ENCODE measurements at regions not wholly inside any gene's neighbourhood (a gene's known extent, or its start where the extent isn't known, plus 50 kb on each side); places are given as distances from the start of the nearest gene placed in this dataset.

DNA sequence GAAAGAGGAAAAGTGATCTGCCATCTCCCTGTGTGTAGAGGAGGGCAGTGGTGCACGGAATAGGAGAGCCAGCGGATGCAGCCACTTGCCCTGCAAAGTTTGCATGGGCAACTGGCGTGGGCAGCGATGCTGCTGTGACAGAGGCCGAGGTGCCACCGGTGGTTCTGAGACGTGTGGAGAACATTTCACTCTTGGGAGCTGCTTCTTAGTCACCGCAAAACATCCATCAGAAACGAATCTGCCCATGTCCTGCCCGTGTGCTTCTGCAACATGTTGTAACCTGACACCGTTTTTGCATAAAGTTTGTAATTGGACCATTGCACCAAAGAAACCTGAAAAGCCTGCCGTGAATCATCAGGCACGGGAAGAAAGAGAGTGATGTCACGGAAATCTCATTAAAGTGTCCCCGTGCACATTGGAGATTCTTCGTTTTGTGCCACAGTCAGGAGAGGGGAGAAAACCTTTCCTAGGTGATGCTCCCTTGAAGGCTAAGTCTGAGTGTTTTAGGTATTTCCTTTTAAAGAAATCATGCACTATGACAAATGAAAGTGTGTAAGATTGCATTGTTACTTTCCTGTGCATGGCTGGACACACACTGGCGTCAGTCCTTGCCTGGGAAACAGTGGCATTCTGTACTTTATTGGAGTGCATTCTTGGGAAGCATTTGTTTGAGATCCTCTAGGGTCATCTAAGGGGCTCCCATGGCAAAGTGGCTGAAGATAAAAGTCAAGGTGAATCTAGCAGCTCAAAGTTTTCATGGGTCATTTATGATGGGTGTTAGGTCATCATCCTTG, 302.6 kb downstream of the KLF6 start:
- no peak for DNase-seq (ENCODE audit: low read depth)

- DNase-seq (ENCODE audit: low read depth): no peak
These were observed 303.5 kb downstream of the KLF6 start for GRCh38 chr10:3481496-3481895.

DNA sequence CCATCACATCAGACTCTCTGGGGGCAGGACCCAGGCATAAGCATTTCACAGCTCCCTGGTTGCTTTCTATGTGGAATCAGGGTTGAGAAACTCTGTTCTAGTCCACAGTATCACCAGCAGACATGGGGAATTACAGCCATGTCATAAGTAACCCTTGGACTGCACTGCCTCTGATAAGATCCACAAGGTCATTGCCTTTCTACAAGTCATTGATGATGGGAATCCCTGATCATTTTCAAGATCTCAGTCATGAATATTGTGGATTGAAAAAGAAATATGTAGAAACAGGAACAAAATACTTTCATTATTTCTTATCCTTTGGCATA, 304.1 kb downstream of the KLF6 start:
- no peak for DNase-seq (ENCODE audit: low read depth)

GRCh38 chr10:3480281-3480989, 304.6 kb downstream of the KLF6 start:
- DNase-seq (ENCODE audit: low read depth): no peak

DNA sequence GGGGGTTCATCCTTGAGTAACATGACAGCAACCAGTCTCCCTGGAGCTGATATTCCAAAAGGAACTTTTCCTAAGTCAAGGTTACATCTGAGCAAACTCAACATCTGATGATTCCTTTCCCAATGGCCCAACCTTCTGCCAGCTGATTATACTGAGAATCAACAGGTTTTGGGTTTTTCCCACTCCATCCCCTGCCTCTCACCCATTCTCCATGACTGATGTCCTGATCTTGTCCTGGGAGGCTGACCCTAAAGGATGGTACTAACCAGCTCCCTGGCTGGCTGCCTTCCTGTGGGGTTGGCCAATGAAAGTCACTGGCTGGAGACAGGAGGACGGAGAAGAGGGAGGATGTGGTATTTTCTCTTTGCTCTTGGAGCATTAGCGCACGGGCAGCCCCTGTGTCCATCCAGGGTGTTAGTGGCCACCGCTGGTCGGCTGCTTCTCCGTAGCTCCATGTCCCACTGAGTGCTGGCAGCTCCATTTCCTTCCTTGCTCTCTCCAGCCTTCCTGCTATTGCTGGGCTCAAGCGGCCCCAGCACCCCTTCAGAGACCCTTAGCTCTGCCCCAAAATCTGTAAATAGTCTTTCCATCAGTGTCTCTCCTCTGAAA, 306.2 kb upstream of the PITRM1 start:
- DNase-seq (ENCODE audit: low read depth): no peak

DNA sequence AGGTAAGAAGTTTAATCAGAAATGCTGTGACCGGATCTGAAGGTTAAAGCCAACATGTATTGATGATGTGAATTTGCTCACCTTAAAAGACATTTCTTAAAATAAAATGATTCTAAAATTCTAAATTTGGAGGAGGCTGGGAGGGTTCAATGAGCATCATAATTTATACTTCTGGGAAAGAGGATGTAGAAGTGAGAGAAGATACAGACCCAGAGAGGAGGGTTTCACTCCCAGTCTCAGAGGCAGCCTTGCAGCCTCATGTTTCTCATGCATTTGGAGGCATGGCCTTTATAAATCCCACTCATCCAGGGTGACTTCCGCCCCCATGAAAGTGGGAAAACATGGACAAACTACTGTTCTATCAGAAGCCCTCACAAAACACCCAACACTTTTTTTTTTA, 305.6 kb upstream of the PITRM1 start:
- DNase-seq (ENCODE audit: low read depth): no peak

DNA sequence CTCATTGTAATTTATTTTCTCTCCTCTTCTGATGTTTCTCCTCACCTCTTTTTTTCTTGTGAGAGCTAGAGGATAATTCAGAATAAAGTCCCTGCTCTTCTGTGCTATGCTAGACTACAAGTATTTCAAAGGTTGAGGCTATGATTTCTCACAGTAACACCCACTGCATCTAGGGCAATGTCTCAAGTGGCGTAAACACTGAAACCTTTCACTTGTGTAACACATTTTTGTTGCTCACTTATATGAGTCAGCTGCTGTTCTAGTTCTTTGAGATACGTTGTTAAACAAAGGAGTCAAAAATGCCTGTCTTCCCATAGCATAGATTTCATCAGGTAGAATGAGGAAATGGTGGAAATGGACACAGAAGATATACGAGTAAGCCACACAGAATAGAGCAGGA, 305.1 kb upstream of the PITRM1 start:
- no peak for DNase-seq (ENCODE audit: low read depth)

GRCh38 chr10:3476640-3477448, 304.3 kb upstream of the PITRM1 start:
- no peak for DNase-seq (ENCODE audit: low read depth)

DNA sequence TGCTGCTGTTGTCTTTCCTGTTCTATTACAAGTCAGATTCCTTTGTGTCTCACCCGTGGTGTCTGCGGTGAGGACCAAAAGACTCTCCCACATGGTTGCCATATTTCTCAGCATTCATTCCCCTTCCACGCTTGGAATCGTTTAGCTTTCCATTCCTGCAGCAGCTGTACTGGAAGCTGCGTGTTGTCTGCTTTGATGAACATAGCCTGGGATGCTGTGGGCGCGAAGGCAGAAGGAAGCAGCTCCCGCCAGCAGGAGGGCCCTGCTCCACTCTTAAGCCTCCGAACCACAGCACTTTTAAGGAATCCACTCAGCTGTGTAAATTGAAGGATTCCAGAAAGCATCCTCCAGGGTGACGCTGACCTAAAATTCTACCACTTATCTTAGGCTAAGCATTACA, 303.6 kb upstream of the PITRM1 start:
- DNase-seq (ENCODE audit: low read depth): no peak

DNA sequence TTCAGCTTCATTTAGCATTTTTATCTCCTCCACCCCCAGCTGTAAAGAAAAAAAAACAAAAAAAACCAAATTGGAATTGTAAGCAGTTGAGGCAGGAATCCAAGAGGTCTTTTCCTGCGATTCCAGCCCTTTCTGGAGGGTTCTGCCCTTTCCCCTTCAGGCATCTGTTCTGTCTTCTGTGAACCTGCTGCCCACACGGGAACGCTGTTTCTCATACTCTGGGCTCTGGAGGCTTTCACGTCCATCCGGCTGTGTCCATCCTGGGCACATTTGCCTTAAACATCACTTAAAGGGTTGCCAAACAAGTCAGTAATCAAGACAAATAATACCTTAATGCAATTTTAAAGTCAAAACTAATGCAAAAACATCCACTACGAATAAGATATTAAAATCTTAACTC, 302.8 kb upstream of the PITRM1 start:
- no peak for DNase-seq (ENCODE audit: low read depth)

DNA sequence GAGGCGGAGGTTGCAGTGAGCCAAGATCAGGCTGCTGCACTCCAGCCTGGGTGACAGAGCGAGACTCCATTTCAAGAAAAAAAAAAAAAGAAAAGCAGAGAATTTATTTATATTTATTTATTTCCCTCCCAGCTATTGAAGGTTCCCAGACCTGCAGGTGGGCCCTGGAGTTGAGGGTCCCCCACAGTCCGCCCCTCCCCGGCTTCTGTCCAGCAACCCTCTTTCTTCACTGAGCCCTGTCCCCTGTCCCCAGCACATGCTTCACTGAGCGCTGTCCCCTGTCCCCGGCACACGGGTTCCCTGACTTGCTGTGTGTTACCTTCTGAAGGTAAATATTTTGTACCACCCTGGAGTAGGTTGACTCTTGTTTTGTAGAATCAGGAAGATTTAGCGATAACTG, 301.7 kb upstream of the PITRM1 start:
- no peak for DNase-seq (ENCODE audit: low read depth)

GRCh38 chr10:3473271-3473670, 300.7 kb upstream of the PITRM1 start:
- DNase-seq (ENCODE audit: low read depth): no peak

DNA sequence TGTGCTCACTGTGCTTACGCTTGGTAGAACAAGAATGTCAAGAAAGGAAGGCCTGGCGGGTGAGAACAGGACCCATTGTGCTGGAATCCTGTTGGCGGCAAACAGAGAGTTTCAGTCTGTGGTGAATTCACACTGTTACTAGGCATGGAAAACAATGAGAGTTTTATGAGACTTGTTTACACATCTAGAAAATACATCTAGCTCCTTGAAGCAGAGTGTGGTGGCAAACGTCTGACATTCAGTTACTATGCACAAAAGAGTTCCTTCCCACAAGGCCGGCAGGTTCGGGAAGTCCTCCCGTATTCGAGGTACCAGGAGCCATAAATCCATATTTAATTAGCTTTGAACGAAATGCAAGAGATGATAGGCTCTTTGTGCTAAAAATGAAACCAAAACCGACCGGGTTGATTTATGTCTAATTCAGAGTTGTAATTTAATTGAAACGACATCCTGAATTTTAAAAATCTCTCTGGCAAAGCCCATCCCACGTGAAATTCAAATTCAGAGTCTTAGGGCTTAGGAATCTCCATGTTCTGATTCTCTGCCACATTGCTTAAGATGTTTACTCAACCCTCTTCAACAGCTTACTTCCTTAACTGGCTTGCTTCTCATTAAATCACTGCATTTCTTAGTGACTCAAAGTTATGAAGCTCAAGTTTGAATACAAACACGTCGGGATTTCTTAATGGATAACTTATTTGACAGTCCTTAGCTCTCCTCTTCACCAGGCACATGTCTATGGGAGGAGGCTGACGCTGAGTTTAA, 299.9 kb upstream of the PITRM1 start:
- DNase-seq (ENCODE audit: low read depth): no peak

DNA sequence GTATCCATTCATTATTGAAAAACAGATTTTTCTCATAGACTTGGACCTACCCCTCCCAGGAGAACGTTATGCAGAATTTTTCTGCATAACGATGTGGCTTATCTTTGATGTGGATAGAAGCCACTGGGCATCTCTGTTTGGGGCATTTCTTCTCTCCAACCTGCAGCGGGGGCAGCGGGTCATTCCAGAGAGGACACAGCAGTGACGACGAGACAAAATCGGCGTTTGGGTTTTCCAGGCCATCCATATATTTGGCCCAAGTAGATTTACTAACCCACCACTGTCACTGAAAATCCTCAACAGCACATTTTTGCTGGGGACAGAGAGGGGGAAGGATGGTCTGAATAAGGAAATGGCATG, 299.3 kb upstream of the PITRM1 start:
- no peak for DNase-seq (ENCODE audit: low read depth)

DNA sequence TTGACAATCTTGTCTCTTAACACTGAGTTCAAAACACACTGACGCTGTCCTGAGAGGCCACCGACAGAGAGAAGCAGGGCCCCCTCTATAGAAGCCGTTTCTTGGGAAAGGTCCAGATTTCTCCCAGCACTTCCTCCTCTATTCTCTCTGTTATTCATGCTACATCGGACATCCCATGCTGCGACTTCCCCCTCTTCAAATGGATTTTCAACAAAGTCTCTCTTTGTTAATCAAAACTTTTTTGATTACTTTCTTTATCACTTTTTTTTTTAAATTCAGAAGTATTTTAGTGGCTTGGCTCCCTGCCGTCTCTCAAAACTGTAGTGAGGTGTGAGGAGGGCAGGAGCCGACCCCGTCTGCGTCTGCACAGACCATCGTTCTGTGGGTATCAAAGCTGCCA, 298.9 kb upstream of the PITRM1 start:
- no peak for DNase-seq (ENCODE audit: low read depth)

DNA sequence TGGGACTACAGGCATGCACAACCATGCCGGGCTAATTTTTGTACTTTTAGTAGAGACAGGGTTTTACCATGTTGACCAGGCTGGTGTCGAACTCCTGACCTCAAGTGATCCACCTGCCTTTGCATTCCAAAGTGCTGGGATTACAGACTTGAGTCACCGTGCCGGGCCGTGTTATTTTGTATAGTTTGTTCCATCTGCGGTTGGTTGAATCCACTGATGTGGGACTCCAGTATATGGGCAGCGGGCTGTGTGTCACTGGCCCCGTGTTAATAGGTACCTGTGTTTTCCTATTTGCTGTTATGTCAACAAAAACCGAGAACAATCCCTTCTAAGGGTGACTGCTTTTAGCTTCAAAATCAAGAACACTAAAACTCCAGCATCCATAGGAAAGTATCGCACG, 297.6 kb upstream of the PITRM1 start:
- no peak for DNase-seq (ENCODE audit: low read depth)

DNA sequence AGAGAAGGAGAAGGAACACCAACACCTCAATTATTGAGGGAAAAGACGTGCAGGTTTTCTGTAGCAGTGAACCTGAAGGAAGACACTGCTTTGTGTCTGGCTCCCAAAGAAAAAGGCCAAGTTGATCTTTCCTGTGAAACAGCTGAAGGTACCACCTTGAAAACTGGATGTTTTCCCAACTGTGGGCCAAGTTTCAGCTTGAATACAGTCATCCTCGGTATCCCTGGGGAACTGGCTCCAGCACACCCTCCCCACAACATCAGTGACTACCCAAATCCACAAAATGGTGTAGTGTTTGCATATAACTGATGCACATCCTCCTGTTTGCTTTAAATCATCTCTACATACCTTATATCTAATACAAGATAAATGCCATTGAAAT, 297.0 kb upstream of the PITRM1 start:
- DNase-seq (ENCODE audit: low read depth): no peak

DNA sequence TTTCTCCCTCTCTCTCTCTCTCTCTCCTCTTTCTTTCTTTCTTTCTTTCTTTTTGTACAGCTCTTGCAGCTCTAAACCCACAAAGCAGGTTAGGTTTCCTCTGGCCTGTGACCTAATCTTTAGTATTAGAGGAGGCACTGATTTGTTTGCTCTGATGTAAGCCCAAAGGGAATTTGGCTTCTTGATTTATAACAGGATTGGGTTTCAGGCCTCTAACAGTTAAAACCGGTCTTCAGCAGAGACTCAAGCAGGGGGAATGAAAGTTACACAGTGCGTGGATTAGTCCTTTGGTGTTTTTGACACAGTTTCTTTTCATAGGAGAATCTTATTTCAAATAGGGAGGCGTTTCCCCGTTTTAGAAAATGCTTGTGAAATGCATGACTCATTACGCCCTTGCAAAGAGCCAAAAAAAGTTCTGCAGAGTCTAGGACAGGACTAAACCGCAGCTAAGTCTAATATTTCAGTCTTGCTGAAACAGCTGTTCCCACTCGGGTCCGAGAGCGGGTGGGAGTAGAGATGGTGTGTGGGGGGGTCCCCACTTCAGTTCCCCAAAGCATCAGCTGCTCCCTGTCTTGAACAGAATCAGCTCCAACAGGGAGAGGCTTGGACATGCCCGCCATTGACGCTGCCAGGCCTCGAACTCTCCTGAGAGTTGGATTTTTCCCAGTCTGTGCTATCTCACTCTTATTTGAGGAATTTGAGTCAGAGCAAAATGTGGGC, 296.5 kb upstream of the PITRM1 start:
- no peak for DNase-seq (ENCODE audit: low read depth)

DNA sequence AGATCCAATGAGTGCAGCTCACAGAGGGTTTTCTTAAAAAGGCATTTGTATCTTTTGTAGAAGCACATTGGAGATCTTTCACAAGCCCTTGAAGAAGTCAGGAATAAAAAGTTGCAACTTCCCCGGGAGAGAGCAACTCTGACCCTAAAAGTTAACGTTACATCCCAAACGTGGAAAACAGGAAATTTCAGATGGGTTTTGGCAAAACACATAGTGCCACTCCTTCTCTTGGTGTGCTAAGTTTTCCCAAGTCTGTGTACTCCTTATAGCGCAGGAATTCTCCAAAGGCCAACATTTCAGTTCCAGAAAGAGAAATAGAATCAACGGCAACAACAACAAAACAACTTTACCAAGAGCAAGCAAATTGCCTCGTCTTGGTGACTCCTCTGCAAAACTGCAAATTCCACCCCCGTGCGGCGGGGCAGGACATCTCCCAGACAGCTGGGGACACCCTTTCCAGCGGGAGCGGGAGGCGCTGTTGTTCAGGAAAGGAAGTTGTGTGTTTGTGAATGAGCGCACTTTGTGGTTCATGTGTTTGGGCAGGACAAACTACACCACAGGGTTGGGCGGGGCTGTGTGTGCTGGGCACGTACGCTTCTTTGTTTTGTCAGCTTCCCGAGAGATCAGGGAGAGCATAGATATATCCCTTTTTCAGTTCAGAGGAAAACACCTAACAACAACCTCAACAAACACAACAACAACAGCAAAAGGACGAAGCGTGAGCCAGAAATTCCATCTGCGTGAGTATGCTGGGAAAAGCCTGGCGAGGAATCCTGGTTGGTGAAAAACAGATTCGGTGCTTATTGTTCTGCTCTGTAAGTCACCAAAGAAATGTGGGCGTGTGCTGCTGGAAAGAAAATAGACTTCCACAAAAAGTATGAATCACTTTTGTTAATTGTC, 294.7 kb upstream of the PITRM1 start:
- DNase-seq (ENCODE audit: low read depth): no peak

DNA sequence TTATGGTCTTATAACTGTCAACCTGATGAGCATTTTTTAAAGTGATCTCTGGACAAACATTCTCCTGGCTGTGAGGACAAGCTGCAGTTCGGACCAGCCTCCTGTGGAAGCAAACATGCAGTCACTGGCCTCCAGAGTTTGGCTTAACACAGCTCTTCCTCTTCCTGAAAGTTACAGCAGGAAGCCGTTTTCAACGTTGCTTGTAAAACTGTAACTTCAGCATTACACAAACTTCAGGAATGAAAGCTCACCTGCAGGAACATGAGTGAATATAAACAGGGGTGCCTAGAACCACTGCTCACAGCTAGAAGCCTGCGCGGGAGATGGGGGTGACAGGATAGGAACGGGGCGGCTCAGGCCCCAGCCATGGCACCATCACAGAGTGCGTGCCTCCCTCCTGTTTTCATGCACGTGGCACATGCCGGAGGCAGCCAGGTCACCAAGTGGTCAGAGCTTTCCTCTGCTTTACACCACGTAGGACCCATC, 292.9 kb upstream of the PITRM1 start:
- no peak for DNase-seq (ENCODE audit: low read depth)

All from T-helper 22 cell (primary cell).